ENCODE measurements at regions not wholly inside any gene's neighbourhood (a gene's known extent, or its start where the extent isn't known, plus 50 kb on each side); places are given as distances from the start of the nearest gene placed in this dataset.

- Histone ChIP-seq H3K9me3 (peaks cover 0 to 37% (median 0%) of the 10 kb centered on the region in 4 donors), H3K27ac (no peak overlapping the region), H3K27me3 (no peaks in the 10 kb centered on the region), H3K4me3 (no peak overlapping the region), H3K4me1 (no peaks in the 10 kb centered on the region), H3K36me3 (no peaks in the 10 kb centered on the region)
- WGBS, 2 donors = 87 to 92% methylated on average over 2 of the region's 2 CpGs
- no peak for DNase-seq (ENCODE audit: low spot score in 2 of 2)
- TF ChIP-seq POLR2A (IDR thresholded peaks at IDR 0.05) (no peak), CTCF (IDR thresholded peaks at IDR 0.05) (no peak), EP300 (IDR thresholded peaks at IDR 0.05) (no peak)
Measured at GRCh38 chr4:35711127-35711526, 533.2 kb downstream of the ARAP2 start.

- no peak for DNase-seq (ENCODE audit: low spot score in 2 of 2)
- H3K36me3 ChIP-seq = no peaks in the 10 kb centered on the region
- H3K27me3 ChIP-seq = no peaks in the 10 kb centered on the region
- no peaks in the 10 kb centered on the region for H3K4me1 ChIP-seq
- no peaks in the 10 kb centered on the region for H3K9me3 ChIP-seq
- H3K4me3 ChIP-seq = no peak overlapping the region
- TF ChIP-seq POLR2A (IDR thresholded peaks at IDR 0.05) (no peak), EP300 (IDR thresholded peaks at IDR 0.05) (no peak), CTCF (IDR thresholded peaks at IDR 0.05) (no peak)
- no peak overlapping the region for H3K27ac ChIP-seq
- 90 to 92% methylated on average over 3 of the region's 3 CpGs for WGBS, 2 donors
Measured at GRCh38 chr4:35723973-35724372, 520.3 kb downstream of the ARAP2 start.

DNA sequence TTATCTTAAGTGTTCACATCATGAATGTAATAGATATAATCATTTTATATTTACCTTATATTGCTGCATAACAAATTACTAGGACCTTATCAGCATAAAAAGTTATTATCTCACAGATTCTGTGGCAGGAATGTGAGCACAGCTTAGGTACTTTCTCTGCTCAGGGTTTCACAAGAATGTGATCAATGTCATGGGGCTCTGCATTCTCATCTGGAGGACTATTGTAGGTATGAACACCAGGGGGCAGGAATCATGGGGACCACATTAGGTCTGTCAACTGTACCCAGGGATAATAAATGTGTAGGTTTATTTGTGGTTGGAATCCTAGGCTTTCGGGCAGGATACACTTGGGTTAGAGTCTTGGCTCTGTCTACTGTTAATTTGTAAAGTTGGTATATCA is 519.2 kb downstream of the ARAP2 start:
- DNase-seq (ENCODE audit: low spot score in 2 of 2) = no peak
- no peaks in the 10 kb centered on the region for H3K4me1 ChIP-seq
- H3K9me3 ChIP-seq = no peaks in the 10 kb centered on the region
- 89 to 94% methylated on average over 1 of the region's 1 CpG for WGBS, 2 donors
- no peaks in the 10 kb centered on the region for H3K27me3 ChIP-seq
- TF ChIP-seq EP300 (IDR thresholded peaks at IDR 0.05) = no peak
- no peak for TF ChIP-seq CTCF (IDR thresholded peaks at IDR 0.05)
- H3K4me3 ChIP-seq = no peak overlapping the region
- no peaks in the 10 kb centered on the region for H3K36me3 ChIP-seq
- no peak overlapping the region for H3K27ac ChIP-seq

DNA sequence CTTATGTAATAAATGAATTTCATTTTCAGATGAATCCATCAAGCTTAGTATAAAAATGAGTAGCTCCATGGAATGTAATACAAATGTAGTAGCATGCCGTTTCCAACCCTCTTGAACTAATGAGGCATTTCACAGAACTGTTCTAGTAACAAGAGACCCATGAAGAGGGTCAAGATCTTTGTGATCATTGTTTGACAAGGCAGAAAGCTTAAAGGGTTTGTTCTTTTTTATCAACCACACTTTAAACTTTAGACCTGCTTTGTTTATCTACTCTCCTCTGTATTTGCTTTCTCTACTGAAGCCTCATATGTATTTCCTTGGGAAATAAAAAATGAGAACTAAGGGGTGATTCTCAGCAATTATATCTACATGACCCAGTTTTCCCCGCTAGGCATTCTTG is 513.9 kb downstream of the ARAP2 start:
- H3K27ac ChIP-seq = no peak overlapping the region
- H3K36me3 ChIP-seq = no peaks in the 10 kb centered on the region
- WGBS, 2 donors = 60 to 70% methylated on average over 2 of the region's 2 CpGs
- no peak for TF ChIP-seq CTCF (IDR thresholded peaks at IDR 0.05)
- no peak for TF ChIP-seq EP300 (IDR thresholded peaks at IDR 0.05)
- no peak for TF ChIP-seq POLR2A (IDR thresholded peaks at IDR 0.05)
- no peak overlapping the region for H3K4me3 ChIP-seq
- no peaks in the 10 kb centered on the region for H3K9me3 ChIP-seq
- H3K27me3 ChIP-seq = no peaks in the 10 kb centered on the region
- no peaks in the 10 kb centered on the region for H3K4me1 ChIP-seq
- DNase-seq (ENCODE audit: low spot score in 2 of 2) = no peak

- no peak for TF ChIP-seq CTCF (IDR thresholded peaks at IDR 0.05)
- no peak for TF ChIP-seq POLR2A (IDR thresholded peaks at IDR 0.05)
- TF ChIP-seq EP300 (IDR thresholded peaks at IDR 0.05) = no peak
- Histone ChIP-seq H3K4me1 (no peaks in the 10 kb centered on the region), H3K4me3 (no peak overlapping the region), H3K9me3 (no peaks in the 10 kb centered on the region), H3K27ac (no peak overlapping the region), H3K27me3 (no peaks in the 10 kb centered on the region), H3K36me3 (no peaks in the 10 kb centered on the region)
- no peak for DNase-seq (ENCODE audit: low spot score in 2 of 2)
- 59 to 78% methylated on average over 3 of the region's 3 CpGs for WGBS, 2 donors
Measured at GRCh38 chr4:35734381-35735098, 509.8 kb downstream of the ARAP2 start.
